HG03060 (cell line): ENCODE measurements at regions not wholly inside any gene's neighbourhood (a gene's known extent, or its start where the extent isn't known, plus 50 kb on each side); places are given as distances from the start of the nearest gene placed in this dataset.

Experiments used
- ATAC-seq: cut with Tn5 transposase; IDR thresholded peaks from one replicate; pipeline ENCODE4 v1.9.1; 2021; ENCODE audit warnings: low read depth, moderate number of reproducible peaks; ENCODE audit not compliant: unreplicated experiment

DNA sequence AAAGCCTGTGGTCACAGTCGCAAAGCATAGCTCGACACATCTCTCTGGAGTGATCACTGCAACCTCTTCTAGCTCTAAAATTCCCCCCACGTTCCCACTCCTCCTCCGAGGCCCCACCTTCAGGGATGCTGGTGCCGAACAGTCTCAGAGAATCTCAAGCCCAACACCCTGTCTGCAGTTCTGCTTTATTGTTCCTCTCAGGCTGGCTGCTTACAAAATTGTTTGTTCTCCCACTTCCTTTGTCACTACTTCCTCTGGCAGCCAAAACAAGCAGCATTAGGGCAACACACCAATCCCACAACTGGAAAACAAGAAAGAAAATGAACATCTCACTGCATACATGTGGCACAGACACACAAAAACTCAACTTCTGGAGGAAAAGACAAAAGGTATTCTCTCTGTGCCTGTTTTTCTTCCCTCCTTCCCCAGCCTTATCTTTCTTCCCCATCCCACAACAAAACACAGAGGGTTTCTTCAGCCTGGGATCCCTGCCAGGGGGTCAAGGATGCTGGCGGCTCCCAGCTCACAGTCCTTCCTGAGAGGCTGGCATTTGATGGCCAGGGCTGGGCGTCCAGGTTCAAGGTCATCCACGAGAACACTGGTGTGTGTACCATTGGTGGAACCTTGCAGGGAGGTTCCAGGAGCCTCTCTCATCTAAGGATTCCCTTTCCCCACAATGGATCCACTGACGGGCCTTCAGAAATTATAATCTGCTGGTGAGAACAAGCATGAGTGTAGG is 108.4 kb downstream of the TMCO5A start:
- no peak for ATAC-seq

DNA sequence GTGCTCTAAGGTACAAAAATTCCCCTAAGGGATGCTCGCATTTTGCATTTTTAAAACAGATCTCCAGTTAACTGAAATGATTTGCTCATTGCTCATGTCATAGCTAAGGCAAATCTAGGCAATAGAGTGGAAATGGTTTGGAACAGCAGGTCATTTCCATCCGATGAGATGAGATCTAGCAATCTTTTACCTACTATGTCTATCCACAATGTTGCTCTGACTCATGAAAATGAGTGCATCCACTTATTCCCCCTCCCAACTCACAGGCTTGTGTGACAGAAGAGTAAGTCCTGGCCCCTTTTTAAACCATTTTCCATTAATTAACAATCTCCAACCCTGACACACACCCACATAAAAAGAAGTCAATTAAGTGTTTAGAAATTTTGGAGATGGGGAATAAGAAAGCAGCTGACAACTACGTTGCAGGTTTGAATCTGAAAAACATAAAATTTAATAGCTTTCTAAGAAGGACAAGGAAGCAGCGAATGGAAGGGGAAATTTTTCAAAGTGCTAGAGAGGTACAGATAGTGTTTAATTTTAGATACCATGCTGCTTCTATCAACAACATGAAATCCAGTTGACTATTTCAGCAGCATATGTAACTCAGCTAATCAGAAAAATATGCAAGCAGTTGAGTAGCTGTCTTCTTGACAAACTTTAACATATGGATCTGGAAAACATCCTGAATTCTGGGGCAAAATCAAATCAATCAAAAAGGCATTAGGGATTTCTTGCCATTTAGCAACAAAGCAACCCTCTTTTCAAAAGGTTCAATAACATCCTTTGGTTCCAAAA is 112.0 kb downstream of the TMCO5A start:
- no peak for ATAC-seq

DNA sequence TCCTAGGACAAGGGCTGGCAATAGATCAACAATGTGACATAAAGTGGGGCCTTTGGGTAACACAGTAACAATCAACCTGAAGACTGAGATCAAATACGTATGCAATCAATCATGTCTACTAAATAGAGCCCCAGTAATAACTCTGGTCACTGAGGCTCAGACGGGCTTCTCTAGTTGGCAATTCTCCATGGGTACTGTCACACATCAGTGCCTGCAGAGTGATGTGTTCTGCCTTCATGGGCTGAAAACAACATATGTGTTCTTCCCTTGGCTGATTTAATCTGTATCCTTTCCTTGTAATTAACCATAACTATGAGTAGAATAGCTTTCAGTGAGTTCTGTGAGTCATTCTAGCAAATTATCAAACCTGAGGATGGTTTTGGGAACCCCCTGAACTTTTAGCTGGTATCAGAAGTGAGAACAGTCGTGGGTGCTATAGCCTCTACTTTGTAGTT is 113.6 kb downstream of the TMCO5A start:
- ATAC-seq: peak; percentile 85

DNA sequence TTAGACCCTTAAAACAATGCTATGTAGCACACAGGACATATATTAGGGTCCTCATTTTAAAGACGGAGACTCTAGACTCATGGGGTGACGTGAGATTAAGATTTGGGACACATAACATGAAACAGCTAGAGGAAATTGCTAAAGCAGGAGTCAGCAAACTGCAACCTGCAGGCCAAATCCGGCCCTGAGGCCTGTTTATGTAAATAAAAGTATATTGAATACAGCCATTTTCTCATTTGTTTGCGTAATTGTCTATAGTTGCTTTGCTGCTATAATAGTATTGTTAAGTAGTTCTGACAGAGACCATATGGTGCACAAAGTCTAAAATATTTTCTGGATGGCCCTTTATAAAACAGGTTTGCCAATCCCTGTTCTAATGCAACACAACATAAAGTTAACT is 115.5 kb downstream of the TMCO5A start:
- ATAC-seq: no peak

DNA sequence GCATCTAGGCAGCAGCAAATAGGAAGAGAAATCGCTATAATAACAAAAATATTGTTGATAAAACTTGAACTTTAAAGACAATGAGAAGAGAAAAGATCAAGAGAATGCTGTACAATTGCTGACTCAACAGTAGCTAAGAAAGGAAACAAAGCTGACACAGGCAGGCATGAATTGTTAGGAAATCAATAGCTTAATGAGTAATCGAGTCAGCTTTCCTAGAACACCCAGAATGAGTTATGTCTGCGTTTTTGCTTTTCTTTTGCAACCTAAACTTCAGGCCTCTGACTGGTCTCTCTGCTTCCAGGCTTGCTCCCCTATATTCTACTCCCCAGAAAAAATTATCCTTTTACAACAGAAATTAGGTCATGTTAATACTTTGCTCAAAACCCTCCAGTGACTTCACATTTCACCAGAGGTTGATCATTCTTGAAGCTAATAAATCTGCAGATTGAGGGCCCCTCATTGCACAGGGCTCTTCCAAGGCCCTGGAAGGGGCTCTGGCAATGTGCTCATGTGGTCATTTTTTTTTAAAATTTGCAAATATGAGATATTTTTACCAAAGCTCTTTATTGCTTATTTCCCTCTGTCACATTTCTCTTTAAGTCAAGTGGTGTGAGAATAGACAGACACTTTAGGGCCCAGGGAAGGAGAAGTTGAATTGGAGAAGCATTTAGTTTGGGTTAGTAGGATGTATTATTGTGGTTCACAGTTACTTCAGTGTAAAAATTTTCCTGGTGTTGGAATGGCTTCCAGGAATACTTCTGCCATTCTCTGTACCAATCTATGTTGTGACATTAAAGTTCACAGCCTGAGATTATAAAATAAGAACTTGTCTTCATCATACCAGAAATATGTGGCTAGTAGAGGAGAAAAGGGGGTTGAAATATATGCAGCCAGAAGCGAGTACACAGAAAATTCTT is 116.3 kb downstream of the TMCO5A start:
- ATAC-seq: no peak

DNA sequence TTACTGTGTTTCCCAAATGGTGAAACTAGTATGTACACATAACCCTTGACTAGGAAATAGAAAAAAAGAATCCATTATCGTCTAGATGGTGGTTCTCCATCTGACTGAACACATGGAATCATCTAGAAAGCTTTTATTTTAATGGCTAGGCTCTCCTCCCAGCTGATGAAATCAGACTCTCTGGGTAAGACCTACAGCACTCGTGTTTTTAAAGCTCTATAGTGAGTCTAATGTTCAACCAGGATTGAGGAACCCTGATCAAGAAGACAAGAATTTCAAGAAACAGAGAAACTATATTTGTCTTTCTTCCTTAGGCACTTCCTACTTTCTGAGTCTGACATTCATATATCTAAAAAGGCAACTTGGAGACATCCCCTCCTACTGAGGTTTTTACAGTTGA is 118.8 kb downstream of the TMCO5A start:
- ATAC-seq: no peak

DNA sequence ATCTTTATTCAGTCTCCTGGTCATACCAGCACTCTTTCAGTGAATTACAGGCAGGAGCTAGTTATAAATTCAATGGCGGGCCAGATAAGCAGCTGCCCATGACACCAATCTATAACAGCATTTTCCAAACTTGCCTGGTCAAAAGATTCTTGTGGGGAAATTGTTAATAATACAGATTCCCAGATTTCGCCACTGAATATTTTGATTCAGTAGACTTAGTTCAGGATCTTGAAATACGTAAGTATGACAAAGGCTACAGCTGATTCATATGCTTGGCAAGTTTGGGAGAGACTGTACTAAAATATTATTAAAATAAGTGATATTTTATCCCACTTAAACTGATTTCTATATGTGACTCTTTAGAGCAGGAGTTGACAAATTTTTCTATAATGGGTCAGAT is 119.3 kb downstream of the TMCO5A start:
- no peak for ATAC-seq

DNA sequence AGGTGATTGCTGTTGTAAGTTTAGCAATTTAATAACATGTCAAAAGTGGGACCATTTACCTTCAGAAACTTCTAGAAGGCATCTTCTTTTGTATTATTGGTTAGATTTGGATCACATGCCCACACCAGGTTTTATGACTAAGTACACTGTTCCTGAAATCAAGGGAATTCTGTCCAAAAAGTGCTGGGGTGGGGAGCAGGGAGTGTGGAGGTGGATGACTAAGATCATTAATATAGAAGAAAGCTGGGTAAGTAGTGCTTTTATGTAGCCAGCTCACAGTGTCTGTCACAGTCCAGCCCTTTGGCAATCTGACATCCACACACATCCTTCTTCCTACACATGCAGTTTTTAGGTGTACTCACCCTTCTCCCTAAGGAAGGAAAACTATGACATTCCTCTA is 120.0 kb downstream of the TMCO5A start:
- ATAC-seq: no peak

DNA sequence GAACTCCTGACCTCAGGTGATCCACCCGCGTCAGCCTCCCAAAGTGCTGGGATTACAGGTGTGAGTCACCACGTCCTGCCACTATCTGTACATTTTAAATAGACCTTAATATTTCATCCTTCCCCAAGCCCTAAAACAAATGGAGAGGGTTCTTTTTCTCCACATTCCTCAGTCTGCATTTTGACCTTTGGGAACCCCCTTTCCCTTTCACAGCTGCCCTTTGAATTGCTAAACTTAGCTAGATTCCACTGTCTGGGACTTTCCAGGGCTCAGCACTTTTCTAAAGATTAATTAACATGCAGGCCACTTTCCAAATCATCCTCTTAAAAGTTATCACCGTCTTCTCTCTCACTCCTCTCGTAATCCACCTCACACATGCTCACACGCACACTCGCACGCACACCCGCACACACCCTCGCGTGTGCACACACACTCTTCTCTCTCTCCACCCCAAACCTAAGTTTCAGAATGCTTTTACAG is 124.2 kb downstream of the TMCO5A start:
- ATAC-seq: no peak

DNA sequence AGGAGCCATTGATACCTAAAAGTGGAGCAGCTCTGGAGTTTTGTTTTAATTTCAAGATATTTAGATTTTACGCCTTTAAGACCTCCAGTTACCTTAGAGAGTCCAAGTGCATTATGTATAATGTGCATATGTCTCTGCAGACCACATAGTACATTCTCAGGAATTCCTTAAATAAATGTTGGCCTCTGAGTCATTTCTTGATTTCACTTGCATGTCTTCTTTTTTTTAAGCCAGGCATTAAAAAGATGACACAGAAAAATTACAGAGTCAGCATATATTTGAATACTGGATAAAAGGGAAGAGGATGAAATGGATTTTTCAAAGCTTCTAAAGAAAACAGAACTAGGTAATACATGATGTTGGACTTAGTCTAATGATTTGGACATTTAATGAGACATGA is 125.2 kb downstream of the TMCO5A start:
- no peak for ATAC-seq

DNA sequence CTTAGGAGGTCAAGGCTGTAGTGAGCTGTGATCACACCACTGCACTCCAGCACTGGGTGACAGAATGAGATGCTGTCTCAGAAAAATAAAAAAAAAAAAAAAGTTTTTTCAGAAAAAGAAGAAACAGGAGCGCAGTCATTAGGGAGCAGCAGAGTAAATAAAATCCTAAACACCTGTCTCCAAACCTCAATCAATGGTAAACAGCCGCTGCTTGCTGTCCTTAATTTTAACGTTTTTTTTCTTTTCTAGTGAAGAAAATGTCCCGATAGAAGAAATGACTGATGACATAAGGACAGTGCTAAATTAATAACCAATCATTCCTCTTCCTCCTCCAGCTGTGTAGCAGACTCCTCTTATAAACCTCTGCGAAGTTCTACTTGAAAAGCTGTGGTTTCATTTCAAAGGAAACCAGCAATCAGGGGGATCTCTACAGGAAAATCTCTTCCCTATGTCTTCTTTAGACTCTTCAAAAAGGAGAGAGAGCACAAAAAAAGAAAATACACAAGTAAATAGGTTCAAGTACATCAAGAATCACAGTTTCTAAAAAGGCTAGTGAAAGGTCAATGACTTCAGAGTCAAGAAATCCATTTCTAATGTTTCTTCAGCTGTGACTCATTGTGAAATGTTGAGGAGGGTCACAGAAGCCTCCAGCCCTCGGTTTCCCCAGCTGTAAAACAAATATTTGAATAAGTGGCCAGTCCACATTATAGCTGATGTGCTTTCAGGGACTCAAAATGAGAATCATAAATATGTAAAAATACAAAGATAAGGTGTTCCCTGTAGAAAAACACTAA is 127.6 kb downstream of the TMCO5A start:
- ATAC-seq: no peak

DNA sequence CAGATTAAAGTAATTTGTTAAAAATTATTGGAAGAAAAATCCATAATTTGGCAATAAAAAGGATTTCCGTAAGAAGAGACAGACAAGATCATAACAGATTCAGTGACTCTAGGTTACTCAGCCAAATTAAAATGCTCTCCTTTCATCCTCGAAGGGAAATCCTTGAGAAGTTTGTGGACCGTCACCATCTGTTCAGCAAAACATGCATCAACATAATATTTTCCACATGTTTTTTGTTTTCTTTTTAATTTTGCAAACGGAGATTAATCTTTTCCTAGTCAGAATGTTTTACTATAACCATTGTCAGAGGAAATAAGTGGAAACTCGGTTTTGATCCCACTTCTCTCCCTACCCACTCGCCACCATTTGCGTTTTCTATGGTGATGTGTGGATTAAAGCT is 128.3 kb downstream of the TMCO5A start:
- ATAC-seq: no peak

DNA sequence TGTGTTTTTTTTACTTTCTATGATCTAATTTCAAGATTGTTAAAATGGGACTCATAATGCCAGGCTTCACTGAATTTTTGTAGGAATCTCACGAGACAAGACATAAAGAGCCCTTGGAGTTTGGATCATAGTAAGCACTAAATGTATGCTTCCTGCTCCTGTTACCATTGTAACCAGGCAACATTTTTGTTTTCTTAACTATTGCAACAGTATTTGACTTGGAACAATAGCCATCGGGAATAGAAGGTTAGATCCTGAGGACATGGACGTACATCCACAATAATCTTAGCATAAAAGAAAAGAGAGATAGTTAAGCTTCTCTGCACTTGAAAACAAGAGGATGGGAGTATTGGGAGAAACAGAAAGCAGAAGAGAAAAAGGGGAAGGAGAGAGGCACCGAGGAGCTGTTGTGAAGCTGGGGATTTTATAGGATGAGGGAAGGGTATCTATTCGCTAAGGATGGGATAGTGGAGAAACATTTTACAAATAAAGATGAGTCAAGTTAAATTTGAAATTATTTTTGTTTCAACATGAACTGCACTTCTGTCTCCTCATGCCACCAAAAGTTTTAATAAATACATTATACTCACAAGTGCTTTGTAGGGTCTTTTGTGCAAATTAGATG is 131.4 kb downstream of the TMCO5A start:
- no peak for ATAC-seq

DNA sequence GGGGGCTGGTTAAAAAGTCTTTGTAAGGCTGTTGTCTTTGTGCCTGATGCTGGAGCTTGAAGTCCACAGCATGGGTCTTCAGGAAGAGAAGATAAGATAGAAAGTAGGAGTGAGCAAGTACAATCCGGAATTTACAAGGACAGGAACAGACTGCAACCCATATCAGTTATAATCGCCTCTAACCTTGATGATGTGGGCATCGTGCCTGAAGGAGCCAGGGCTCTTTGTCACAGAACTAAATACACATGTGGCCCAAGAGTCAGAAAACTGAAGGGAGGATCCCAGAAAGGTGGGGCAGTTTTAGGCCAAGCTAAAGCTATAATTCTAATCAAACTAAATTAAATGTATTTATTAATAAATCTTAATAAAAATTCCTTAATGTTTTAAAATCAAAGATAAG is 132.2 kb downstream of the TMCO5A start:
- ATAC-seq: no peak

DNA sequence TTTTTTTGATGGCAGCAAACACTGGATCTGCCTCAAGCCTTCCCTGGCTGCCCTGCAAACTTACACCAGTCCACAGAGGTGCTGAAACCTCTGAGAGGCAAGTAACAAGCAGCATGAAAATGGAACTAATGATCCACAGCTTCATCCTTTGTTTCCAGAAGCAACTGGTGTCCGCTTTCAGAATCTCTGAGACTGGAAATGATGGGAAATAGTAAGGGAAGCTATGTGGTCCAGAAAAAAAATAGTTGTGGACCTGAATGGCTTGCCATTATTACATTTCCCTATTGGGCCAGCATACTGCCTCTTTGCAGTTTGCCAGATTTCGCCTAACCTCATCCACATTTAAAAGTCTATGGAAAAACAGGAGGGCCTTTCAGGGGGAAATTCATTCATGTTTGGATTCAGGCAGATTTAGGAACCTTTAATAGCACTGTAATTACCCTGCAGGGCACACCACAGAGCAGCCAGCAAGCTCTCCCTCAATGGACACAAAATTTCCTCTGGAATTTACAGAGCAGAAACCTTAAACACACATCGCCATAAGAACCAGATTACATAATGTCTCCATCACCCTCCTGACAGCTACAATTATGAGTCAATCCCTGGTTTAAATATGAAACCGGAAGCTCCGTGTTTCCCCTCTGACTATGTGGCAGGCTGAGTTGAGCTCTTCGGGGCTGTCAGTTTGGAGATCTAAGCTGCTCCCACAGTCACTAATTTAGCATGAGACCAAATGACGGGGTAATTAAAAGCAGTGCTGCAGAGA is 134.4 kb downstream of the TMCO5A start:
- peak; percentile 70 for ATAC-seq

DNA sequence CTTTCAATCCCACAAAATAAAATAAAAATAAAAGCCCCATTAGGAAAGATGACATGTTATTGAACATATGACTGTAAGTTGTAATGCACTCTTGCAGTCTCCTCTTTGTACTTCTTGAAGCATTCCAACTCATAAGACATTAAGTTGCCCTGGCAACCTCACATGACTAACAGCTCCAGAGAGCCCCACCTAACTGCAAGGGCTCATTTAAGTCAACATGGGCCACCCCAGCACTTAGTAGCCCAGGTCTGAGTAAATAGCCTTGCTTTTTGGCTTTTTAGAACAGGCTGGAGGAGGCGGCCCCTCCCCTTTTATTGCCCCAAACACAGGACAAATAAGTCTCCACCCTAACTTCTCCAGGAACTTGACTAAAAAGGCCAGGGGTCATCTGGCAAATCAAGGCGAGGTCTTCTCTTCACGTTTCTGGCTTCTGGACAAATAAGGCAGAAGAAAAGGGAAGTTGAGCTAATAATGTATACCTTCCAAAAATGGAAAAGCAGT is 135.1 kb downstream of the TMCO5A start:
- no peak for ATAC-seq

DNA sequence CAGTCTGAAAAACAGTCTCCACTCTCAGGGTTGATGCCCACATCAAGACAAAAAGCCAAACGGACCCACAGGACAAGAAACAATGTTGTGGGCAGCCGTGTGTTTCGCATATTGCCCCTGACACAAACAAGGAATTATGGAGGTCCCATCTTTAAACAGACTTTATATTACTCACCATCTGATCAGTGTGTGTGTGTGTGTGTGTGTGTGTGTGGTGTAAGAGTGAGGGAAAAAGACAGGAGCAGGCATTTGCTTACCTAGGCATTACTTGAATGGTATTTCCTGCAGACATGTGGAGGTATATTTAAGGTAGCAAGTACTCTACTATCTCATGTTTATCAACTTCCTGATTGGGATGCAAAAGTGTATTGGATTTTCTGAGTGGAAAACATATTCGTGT is 136.3 kb downstream of the TMCO5A start:
- ATAC-seq: no peak

DNA sequence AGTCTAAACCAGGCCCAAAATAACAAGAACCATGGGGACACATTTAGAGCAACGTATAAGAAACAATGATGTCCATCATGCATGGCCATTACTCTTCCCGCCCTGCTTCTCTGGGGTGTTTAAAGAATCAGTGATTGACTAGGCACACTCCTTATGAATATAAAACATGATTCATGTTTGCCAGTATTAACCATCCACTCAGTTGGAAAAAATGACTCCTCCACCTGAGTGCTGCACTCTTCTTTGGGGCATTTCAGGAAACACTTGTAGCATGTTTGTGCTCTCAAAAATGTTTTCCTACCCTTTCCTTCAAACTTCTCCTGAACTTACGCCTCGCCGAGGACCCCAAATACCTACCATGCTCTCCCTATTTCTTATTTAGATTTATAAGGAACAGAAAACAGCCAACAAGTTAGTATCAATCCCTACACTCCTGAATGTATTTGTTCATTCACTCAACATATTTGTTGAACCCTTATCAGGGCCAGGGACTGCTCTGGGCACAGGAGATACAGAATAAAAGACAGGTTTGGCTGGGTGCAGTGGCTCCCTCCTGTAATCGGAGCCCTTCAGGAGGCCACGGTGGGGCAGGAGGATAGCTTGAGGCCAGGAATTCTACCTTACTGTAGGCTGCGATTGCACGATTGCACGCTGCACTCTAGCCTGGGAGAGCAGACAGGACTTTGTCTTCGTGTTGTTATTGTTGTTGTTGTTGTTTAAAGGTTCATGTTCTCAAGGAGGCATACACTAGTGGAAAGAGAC is 137.0 kb downstream of the TMCO5A start:
- no peak for ATAC-seq
